Activated naive CD4-positive, alpha-beta T cell treated with anti-CD3 and anti-CD28 coated beads, Interleukin-2, amount 10 ng/mL, durations not matched to agents 7 days and 5 days (primary cell): ENCODE measurements at regions not wholly inside any gene's neighbourhood (a gene's known extent, or its start where the extent isn't known, plus 50 kb on each side); places are given as distances from the start of the nearest gene placed in this dataset.
"Not testable (repeated sequence)": the region's sequence is repeated elsewhere in the genome, so short reads cannot be mapped to it uniquely, and the experiment has no call there.

Source experiments
- CTCF ChIA-PET: fragments of 350-600 bp; sonication (Branson Sonifier 250); formaldehyde crosslinking; loops from one replicate; lab custom pipeline; 2021; ENCODE audit warnings: antibody characterized with exemption; lab: Charles Lee
- DNase-seq: peaks from one replicate; pipeline ENCODE4 v3.0.0-alpha.2; 2020
- H3K27ac Mint-ChIP-seq: one replicate; pipeline ENCODE4 v1.8.0; 2021; ENCODE audit warnings: mild to moderate bottlenecking, moderate library complexity, mixed read lengths
- H3K27me3 Mint-ChIP-seq: one replicate; pipeline ENCODE4 v1.8.0; 2021; ENCODE audit warnings: mild to moderate bottlenecking, mixed read lengths
- H3K36me3 Mint-ChIP-seq: one replicate; pipeline ENCODE4 v1.8.0; 2021; ENCODE audit warnings: mixed read lengths
- H3K4me1 Mint-ChIP-seq: one replicate; pipeline ENCODE4 v1.8.0; 2021; ENCODE audit warnings: mixed read lengths
- H3K4me3 Mint-ChIP-seq: one replicate; pipeline ENCODE4 v1.8.0; 2021; ENCODE audit warnings: mild to moderate bottlenecking, moderate library complexity, mixed read lengths
- H3K9me3 Mint-ChIP-seq: one replicate; pipeline ENCODE4 v1.8.0; 2021; ENCODE audit warnings: mixed read lengths

DNA sequence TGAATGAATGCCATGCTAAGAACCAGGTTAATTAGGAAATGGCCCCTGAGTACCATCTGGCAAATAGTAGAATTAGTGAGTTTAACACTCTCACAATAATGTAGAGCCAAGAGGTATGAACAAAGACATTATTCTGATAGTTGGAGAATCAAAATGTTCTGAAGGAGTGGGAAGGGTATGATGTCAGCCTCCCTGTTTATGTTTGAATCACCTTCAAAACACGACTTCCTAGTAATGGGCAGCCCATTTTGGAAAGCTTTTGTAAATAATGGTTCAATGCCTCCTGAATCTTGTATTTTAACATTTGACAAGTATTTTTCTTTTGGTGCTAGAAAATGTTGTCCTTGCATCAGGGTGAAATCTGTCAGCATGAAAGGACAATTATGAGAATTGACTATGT, 108.3 kb downstream of the DSEL start:
- CTCF ChIA-PET, result no interaction called here
- no peaks in the 10 kb centered on the region for H3K36me3 Mint-ChIP-seq
- no peaks in the 10 kb centered on the region for H3K27me3 Mint-ChIP-seq
- peaks cover 2% of the 10 kb centered on the region for H3K4me1 Mint-ChIP-seq
- H3K4me3 Mint-ChIP-seq, result no peak overlapping the region
- no peak overlapping the region for H3K27ac Mint-ChIP-seq
- no peaks in the 10 kb centered on the region for H3K9me3 Mint-ChIP-seq
- no peak for DNase-seq

- Mint-ChIP-seq H3K36me3 (no peaks in the 10 kb centered on the region), H3K27me3 (no peaks in the 10 kb centered on the region), H3K4me3 (no peak overlapping the region), H3K9me3 (no peaks in the 10 kb centered on the region), H3K4me1 (peaks cover 2% of the 10 kb centered on the region), H3K27ac (no peak overlapping the region)
- CTCF ChIA-PET, result no interaction called here
- DNase-seq, result no peak
Measured at GRCh38 chr18:67406714-67407113, 109.8 kb downstream of the DSEL start.

DNA sequence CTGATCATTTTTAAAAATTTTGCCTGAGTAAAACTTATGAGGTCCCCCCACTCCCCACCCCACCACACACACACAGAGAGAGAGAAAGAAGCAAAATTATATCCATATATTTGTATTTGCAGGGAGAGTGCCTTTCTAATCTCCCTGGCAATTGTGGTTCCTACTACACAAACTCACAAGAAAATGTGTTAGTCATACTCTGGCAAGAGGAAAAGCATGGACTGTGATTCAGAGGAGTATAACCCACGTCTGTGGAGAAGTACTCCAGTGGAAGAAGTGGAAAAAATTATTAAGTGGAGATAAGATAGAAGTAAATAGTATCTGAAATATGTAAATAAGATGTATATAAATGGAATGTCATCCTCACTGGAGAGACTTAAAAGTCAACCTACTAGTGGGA, 114.0 kb downstream of the DSEL start:
- CTCF ChIA-PET, result no interaction called here
- no peak for DNase-seq

GRCh38 chr18:67400502-67401117, 115.9 kb downstream of the DSEL start:
- Mint-ChIP-seq H3K4me3 (no peak overlapping the region), H3K36me3 (no peaks in the 10 kb centered on the region), H3K4me1 (peaks cover 2% of the 10 kb centered on the region), H3K9me3 (no peaks in the 10 kb centered on the region), H3K27me3 (no peaks in the 10 kb centered on the region), H3K27ac (no peak overlapping the region)
- CTCF ChIA-PET, result no interaction called here
- no peak for DNase-seq

More for the DNA sequence above, 114.0 kb downstream of the DSEL start:
- Mint-ChIP-seq H3K4me3 (no peak overlapping the region), H3K27me3 (no peaks in the 10 kb centered on the region), H3K9me3 (no peaks in the 10 kb centered on the region), H3K36me3 (no peaks in the 10 kb centered on the region), H3K4me1 (peaks cover 2% of the 10 kb centered on the region), H3K27ac (no peak overlapping the region)

DNA sequence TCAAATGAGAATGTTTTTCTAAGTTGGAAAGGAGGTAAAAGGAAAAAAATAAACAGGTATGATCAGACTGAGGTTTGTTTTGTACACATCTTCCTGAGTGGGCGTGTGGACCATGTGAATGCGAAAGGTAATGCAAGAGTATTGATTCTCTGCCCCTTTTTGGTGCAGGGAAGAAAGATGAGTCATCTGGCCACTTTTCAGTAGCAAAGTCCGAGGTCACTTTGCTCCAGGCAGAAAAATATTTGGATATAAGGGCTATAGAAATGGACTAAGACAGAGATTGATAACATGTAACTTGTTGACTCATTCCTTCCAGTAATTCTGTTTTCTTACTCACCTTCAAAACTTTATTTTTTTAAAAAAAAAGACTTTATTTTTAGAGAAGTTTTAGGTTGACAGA, 130.5 kb downstream of the DSEL start:
- DNase-seq, result no peak
- CTCF ChIA-PET, result no interaction called here
- Mint-ChIP-seq H3K4me1 (no peaks in the 10 kb centered on the region), H3K9me3 (no peaks in the 10 kb centered on the region), H3K27me3 (no peaks in the 10 kb centered on the region), H3K27ac (no peak overlapping the region), H3K36me3 (no peaks in the 10 kb centered on the region), H3K4me3 (no peak overlapping the region)

GRCh38 chr18:67385455-67385854, 131.1 kb downstream of the DSEL start:
- no peak for DNase-seq
- no peaks in the 10 kb centered on the region for H3K36me3 Mint-ChIP-seq
- H3K4me3 Mint-ChIP-seq, result no peak overlapping the region
- no peaks in the 10 kb centered on the region for H3K4me1 Mint-ChIP-seq
- H3K9me3 Mint-ChIP-seq, result no peaks in the 10 kb centered on the region
- H3K27me3 Mint-ChIP-seq, result no peaks in the 10 kb centered on the region
- no peak overlapping the region for H3K27ac Mint-ChIP-seq
- CTCF ChIA-PET, result no interaction called here

- H3K27ac Mint-ChIP-seq, DNase-seq, H3K4me1 Mint-ChIP-seq, H3K27me3 Mint-ChIP-seq, H3K9me3 Mint-ChIP-seq, H3K4me3 Mint-ChIP-seq, CTCF ChIA-PET, H3K36me3 Mint-ChIP-seq: not testable (repeated sequence)
Measured at GRCh38 chr18:67384057-67384456, 132.5 kb downstream of the DSEL start.

DNA sequence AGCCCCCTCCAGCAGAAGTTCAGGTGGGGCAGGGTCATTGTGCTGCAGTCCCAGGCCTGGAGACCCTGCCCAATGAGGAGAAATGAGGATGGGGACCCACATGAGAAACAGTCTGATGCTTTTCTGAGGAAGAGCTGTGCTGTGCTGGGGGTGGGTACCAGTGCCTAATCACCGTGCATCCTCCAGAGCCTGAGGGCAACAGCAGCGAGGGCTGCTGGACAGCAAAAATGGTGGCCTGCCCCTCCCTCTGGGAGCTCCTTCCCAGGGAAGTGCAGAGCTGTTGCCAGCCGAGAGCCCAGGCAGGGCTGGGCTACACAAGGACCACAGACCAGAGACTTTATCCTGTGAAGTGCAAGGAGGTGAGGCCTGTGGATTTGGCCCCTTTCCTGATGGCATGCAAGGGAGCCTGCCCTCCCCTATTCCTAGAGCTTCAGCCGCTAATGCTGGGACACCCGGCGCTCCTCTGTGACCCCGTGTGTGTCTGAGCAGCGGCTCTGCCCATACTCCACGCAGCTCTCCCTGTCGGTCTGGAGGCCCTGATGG, 134.8 kb downstream of the DSEL start:
- DNase-seq, result no peak
- no peaks in the 10 kb centered on the region for H3K4me1 Mint-ChIP-seq
- H3K36me3 Mint-ChIP-seq, result no peaks in the 10 kb centered on the region
- H3K27ac Mint-ChIP-seq, result no peak overlapping the region
- H3K4me3 Mint-ChIP-seq, result no peak overlapping the region
- no peaks in the 10 kb centered on the region for H3K27me3 Mint-ChIP-seq
- no peaks in the 10 kb centered on the region for H3K9me3 Mint-ChIP-seq
- CTCF ChIA-PET, result no interaction called here

DNA sequence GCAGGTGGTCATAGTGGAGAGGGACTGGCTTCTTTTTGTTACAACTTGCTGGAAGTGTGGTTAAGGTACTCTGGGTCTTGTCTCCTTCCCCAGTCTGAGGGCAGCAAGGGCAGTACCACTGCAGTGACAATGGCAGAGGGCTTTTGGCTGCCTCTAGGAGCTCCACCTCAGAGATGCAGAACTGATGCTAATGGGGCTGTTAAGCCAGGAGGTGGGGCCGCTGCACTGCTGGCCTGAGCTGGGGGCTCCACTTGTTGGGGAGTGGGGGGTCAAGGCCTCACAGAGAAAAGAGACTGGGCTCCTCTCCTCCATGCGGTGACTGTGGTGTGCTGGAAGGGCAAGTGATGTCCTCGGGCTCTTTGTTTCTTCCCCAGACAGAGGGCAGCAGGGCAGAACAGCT, 135.7 kb downstream of the DSEL start:
- Mint-ChIP-seq H3K9me3 (no peaks in the 10 kb centered on the region), H3K36me3 (no peaks in the 10 kb centered on the region), H3K4me3 (no peak overlapping the region), H3K27ac (no peak overlapping the region), H3K4me1 (no peaks in the 10 kb centered on the region), H3K27me3 (no peaks in the 10 kb centered on the region)
- CTCF ChIA-PET, result no interaction called here
- no peak for DNase-seq

DNA sequence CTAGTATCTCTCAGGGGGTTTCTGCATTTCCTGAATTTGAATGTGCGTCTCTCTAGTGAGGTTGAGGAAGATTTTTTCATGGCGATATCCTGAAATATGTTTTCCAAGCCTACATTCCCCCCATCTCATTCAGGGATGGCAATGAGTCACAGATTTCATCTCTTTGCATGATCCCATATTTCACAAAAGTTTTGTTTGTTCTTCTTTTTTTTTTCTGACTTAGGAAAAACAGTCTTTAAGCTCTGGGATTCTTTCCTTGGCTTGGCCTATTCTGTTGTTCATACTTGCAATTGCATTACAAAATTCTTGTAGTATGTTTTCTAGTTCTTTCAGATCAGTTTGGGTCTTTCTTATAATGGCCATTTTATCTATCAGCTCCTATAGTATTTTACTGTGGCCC, 136.5 kb downstream of the DSEL start:
- no peaks in the 10 kb centered on the region for H3K36me3 Mint-ChIP-seq
- no peaks in the 10 kb centered on the region for H3K4me1 Mint-ChIP-seq
- H3K9me3 Mint-ChIP-seq, result no peaks in the 10 kb centered on the region
- no peak overlapping the region for H3K27ac Mint-ChIP-seq
- no peaks in the 10 kb centered on the region for H3K27me3 Mint-ChIP-seq
- CTCF ChIA-PET, result no interaction called here
- no peak for DNase-seq
- no peak overlapping the region for H3K4me3 Mint-ChIP-seq

- Mint-ChIP-seq H3K27ac (no peak overlapping the region), H3K4me1 (no peaks in the 10 kb centered on the region), H3K4me3 (no peak overlapping the region), H3K36me3 (no peaks in the 10 kb centered on the region), H3K9me3 (no peaks in the 10 kb centered on the region), H3K27me3 (no peaks in the 10 kb centered on the region)
- no peak for DNase-seq
- CTCF ChIA-PET, result no interaction called here
Measured at GRCh38 chr18:67376372-67376771, 140.1 kb downstream of the DSEL start.

- no peak overlapping the region for H3K4me3 Mint-ChIP-seq
- H3K9me3 Mint-ChIP-seq, result no peaks in the 10 kb centered on the region
- H3K27ac Mint-ChIP-seq, result no peak overlapping the region
- H3K27me3 Mint-ChIP-seq, result no peaks in the 10 kb centered on the region
- H3K36me3 Mint-ChIP-seq, result no peaks in the 10 kb centered on the region
- DNase-seq, result no peak
- CTCF ChIA-PET, result no interaction called here
- no peaks in the 10 kb centered on the region for H3K4me1 Mint-ChIP-seq
Measured at GRCh38 chr18:67373636-67374035, 142.9 kb downstream of the DSEL start.

- CTCF ChIA-PET, result no interaction called here
- Mint-ChIP-seq H3K27me3 (no peaks in the 10 kb centered on the region), H3K9me3 (no peaks in the 10 kb centered on the region), H3K4me1 (no peaks in the 10 kb centered on the region), H3K27ac (no peak overlapping the region), H3K36me3 (no peaks in the 10 kb centered on the region), H3K4me3 (no peak overlapping the region)
- DNase-seq, result no peak
Measured at GRCh38 chr18:67367540-67367939, 149.0 kb downstream of the DSEL start.

DNA sequence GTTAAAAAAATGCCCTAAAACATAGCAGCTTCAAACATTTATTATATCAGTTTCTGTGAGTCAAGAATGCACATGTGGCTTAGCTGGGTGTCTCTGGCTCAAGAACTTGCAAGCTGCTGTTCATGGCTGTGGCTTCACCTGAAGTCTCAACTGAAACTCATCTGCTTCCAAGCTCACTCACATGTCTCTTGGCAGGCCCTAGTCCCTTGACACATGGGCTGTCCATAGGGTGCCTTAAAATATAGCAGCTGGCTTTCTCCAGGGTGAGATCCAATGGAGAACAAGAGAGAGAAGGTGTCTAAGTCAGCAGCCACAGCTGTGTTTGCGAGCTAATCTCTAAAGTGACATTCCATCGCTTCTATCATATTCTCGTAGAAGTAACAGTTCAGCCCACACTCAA, 152.8 kb downstream of the DSEL start:
- Mint-ChIP-seq H3K4me1 (no peaks in the 10 kb centered on the region), H3K4me3 (no peak overlapping the region), H3K9me3 (no peaks in the 10 kb centered on the region), H3K27ac (no peak overlapping the region), H3K36me3 (no peaks in the 10 kb centered on the region), H3K27me3 (no peaks in the 10 kb centered on the region)
- CTCF ChIA-PET, result no interaction called here
- no peak for DNase-seq

GRCh38 chr18:67362906-67363305, 153.6 kb downstream of the DSEL start:
- no peak overlapping the region for H3K4me3 Mint-ChIP-seq
- H3K36me3 Mint-ChIP-seq, result no peaks in the 10 kb centered on the region
- H3K27me3 Mint-ChIP-seq, result no peaks in the 10 kb centered on the region
- CTCF ChIA-PET, result no interaction called here
- no peaks in the 10 kb centered on the region for H3K4me1 Mint-ChIP-seq
- H3K9me3 Mint-ChIP-seq, result no peaks in the 10 kb centered on the region
- DNase-seq, result no peak
- no peak overlapping the region for H3K27ac Mint-ChIP-seq
